ENCODE measurements at regions not wholly inside any gene's neighbourhood (a gene's known extent, or its start where the extent isn't known, plus 50 kb on each side); places are given as distances from the start of the nearest gene placed in this dataset.

- peak; percentile 54 for TF ChIP-seq CTCF (IDR thresholded peaks at IDR 0.05; ENCODE audit: low read length, missing control alignments)
- DNase-seq (ENCODE audit: low read depth) = peak; percentile 39
- H3K4me3 ChIP-seq (replicated peaks; ENCODE audit: low read depth, low read length) = no peak overlapping the region
Observed at GRCh38 chr20:63056236-63057170, 49.7 kb upstream of the BHLHE23 start.
